Aorta (tissue), 5 donors: ENCODE measurements at regions not wholly inside any gene's neighbourhood (a gene's known extent, or its start where the extent isn't known, plus 50 kb on each side); places are given as distances from the start of the nearest gene placed in this dataset.
A peak's percentile ranks its signal among the peaks of the same experiment; 100 is the strongest.
"Not testable (repeated sequence)": the region's sequence is repeated elsewhere in the genome, so short reads cannot be mapped to it uniquely, and the experiment has no call there.

Experiments used
- ATAC-seq: fragments of 200-7000 bp; cut with Tn5 transposase; one replicate; pipeline ENCODE4 v1.9.1; 2022; ENCODE audit warnings: moderate library complexity; ENCODE audit not compliant: low FRiP score
- DNase-seq, 2 donors: peaks; one replicate each; pipeline ENCODE4 v3.0.0-alpha.2; 2020
- H3K27ac ChIP-seq, 2 donors: one replicate each; pipeline ENCODE4 v1.5.1; 2013; ENCODE audit warnings: low read length in 2 of 2, mild to moderate bottlenecking in 2 of 2, moderate library complexity in 2 of 2, control low read depth in 1 of 2, inconsistent platforms in 1 of 2, low read depth in 1 of 2
- H3K27me3 ChIP-seq, 2 donors: one replicate each; pipeline ENCODE4 v1.6.1; 2013; ENCODE audit warnings: control low read depth in 1 of 2, low read length in 1 of 2, mild to moderate bottlenecking in 1 of 2, moderate library complexity in 1 of 2; ENCODE audit not compliant: insufficient read depth in 2 of 2, control insufficient read depth in 1 of 2
- H3K36me3 ChIP-seq, 2 donors: one replicate each; pipeline ENCODE4 v1.6.1; 2013; ENCODE audit warnings: control low read depth in 1 of 2, low read length in 1 of 2, mild to moderate bottlenecking in 1 of 2; ENCODE audit not compliant: insufficient read depth in 2 of 2, control insufficient read depth in 1 of 2
- H3K4me1 ChIP-seq, 2 donors: one replicate each; pipeline ENCODE4 v1.6.1; 2013; ENCODE audit warnings: low read length in 2 of 2, control low read depth in 1 of 2, mild to moderate bottlenecking in 1 of 2, moderate library complexity in 1 of 2; ENCODE audit not compliant: insufficient read depth in 2 of 2, control insufficient read depth in 1 of 2
- H3K4me3 ChIP-seq, 2 donors: one replicate each; pipeline ENCODE4 v1.5.1; 2013; ENCODE audit warnings: low read length in 2 of 2, control low read depth in 1 of 2, mild to moderate bottlenecking in 1 of 2
- H3K9me3 ChIP-seq: one replicate; pipeline ENCODE4 v1.6.1; 2013; ENCODE audit warnings: mild to moderate bottlenecking, low read length; ENCODE audit not compliant: control insufficient read depth
- WGBS, 2 donors: extraction: QIAGEN DNeasy Blood & Tissue Kit; methylation state at CpG; one replicate each; pipeline ENCODE4 v1.1.7; 2013; 5-methylcytosine and 5-hydroxymethylcytosine counted together
- intact Hi-C, 2 donors: fragments of 100-400 bp; cut with DNase I; formaldehyde crosslinking; loops; one replicate each; pipeline versions ENCODE4 v1.14.2 to v1.15.0; 2022
- donor health status: healthy with polysubstance abuse.
- donor health status: Bipolar disorder and iron deficiency.
- donor health status: DM: no; HTN: no; CAD: no.
- donor health status: DM: no; HTN: no; CAD: no.
- donor health status: DM: yes; HTN: yes; CAD: no.

DNA sequence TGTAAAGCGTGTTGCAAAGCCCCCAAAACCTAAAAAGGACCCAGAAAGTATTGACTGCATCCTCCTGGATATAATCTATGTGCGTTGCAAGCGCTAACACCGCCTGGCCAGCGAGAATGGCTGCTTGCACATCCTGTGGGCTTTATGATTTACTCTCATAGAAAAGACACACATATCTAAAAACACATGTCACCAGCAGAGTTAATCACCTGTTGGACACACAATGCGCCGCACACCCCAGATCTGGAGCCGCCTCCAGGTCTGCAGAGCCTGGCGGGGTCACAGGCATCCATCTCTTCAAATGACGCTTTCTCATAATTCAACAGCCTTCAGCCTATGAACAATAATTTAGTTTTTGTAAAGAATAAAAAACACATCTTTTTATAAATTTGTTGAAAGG is 186.5 kb downstream of the RTP5 start:
- ATAC-seq, result no peak
- WGBS, 2 donors, result 73 to 80% methylated on average over 10 of the region's 10 CpGs
- Histone ChIP-seq H3K27ac (no peak overlapping the region), H3K27me3 (no peaks in the 10 kb centered on the region), H3K4me3 (no peak overlapping the region), H3K36me3 (no peaks in the 10 kb centered on the region), H3K9me3 (peaks cover 3% of the 10 kb centered on the region), H3K4me1 (no peaks in the 10 kb centered on the region)
- DNase-seq, result peak in 1 of 2 donors; percentile 21
- intact Hi-C loops, result no loop called here

DNA sequence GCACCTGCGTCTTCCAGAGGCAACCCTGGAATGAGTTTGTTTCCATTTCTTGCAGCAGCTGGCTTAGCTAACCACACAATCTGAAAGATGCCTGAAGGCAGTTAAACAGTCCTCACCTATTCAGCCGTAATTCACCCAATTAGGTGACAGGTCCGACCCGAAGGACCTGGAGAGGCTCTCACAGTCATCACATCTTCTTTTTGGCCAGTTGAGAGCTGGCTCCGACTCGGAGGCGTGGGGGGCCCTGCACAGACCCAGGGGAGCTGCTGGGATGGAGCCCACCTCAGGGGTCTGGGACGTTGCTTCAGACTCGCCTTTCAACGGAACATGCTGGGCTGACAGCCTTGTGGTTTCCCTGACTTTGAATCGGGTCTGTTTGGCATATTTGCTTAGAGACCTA is 187.3 kb downstream of the RTP5 start:
- H3K9me3 ChIP-seq, result peaks cover 3% of the 10 kb centered on the region
- intact Hi-C loops, result no loop called here
- DNase-seq (peak in 1 of 2 donors; percentile 11), ATAC-seq (no peak)
- no peaks in the 10 kb centered on the region for H3K36me3 ChIP-seq
- no peaks in the 10 kb centered on the region for H3K4me1 ChIP-seq
- H3K27ac ChIP-seq, result no peak overlapping the region
- H3K27me3 ChIP-seq, result no peaks in the 10 kb centered on the region
- WGBS, 2 donors, result 61 to 62% methylated on average over 11 of the region's 11 CpGs
- H3K4me3 ChIP-seq, result no peak overlapping the region

DNA sequence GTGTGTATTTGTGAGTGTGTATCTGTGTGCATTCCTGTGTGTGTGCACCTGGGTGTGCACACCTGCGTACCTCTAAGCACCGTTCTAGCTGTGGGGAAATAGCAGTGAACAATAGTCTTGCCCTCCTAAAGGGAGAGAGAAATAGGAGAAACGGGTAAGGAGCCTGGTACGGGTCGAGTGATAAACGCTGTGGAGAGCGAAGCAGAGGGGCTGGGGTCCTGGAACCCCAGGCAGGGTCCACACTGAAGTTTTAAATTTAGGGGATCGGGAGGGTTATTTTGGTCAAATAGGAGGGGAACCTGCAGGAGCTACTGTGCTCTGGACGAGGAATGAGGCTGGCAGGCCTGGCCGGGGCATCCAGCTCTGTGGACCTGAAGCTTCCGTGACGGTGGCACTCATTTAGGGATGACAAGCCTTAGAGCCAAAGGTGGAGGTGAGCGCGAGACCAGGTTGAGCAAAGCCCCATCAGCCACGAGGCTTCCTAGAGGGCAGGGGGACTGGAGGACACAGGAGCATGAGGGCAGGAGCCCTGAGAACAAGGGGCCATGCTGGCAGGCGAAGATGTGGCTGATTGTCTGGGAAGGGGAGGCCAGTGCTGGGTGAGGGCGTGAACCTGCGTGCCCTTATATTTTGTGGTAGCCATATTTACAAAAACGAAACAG is 188.0 kb downstream of the RTP5 start:
- no peak overlapping the region for H3K4me3 ChIP-seq
- H3K27ac ChIP-seq, result no peak overlapping the region
- no peaks in the 10 kb centered on the region for H3K36me3 ChIP-seq
- intact Hi-C loops, result no loop called here
- ATAC-seq (no peak), DNase-seq (no peak)
- no peaks in the 10 kb centered on the region for H3K27me3 ChIP-seq
- peaks cover 3% of the 10 kb centered on the region for H3K9me3 ChIP-seq
- H3K4me1 ChIP-seq, result no peaks in the 10 kb centered on the region
- WGBS, 2 donors, result 83 to 84% methylated on average over 19 of the region's 19 CpGs

DNA sequence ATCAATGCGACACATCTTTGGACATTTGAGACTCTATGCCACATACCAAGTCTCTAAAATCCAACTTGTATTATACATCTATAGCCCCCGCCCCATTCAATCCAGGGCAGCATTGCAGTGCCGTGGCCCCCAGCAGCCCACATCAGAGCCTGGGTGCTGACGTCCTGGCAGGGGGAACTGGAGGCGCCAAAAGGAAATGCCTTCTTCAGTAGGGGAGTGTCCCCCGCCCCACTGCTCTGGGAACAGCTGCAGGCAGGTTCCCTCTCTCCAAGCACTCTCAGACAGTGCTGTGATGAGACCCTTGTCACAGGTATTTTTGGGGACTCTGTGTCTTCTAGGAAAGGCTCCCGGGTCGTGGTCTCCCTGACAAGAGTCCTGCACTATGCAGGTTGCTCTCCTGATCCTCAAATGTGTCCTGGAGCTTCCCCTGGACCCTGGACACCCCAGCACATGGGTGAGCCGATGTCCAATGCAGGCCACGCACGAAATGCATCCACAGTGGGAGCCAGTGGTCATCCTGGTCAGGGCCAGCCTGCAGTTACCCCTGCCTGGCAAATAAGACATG is 188.7 kb downstream of the RTP5 start:
- no peaks in the 10 kb centered on the region for H3K36me3 ChIP-seq
- no peaks in the 10 kb centered on the region for H3K27me3 ChIP-seq
- no peak overlapping the region for H3K4me3 ChIP-seq
- intact Hi-C loops, result no loop called here
- 74 to 76% methylated on average over 11 of the region's 11 CpGs for WGBS, 2 donors
- H3K27ac ChIP-seq, result no peak overlapping the region
- peaks cover 3% of the 10 kb centered on the region for H3K9me3 ChIP-seq
- DNase-seq (no peak), ATAC-seq (no peak)
- no peaks in the 10 kb centered on the region for H3K4me1 ChIP-seq

DNA sequence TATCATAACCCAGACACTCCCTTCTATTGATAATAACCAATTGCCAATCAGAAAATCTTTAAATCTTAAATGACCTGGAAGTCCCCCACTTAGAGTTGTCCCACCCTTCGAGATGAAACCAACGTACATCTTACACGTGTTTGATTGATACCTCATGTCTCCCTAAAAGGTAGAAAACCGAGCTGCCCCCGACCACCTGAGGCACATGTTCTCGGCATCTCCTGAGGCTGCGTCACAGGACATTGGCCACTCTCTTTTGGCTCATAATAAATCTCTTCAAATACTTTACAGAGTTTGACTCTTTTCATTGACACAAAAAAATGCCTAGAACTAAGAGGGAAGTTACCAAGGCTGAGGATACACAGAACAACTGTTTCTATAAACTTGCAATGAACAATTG is 190.0 kb downstream of the RTP5 start:
- 85 to 91% methylated on average over 7 of the region's 7 CpGs for WGBS, 2 donors
- intact Hi-C loops, result no loop called here
- Histone ChIP-seq H3K36me3 (no peaks in the 10 kb centered on the region), H3K27ac (no peak overlapping the region), H3K27me3 (peaks cover 0 to 6% of the 10 kb centered on the region in 2 donors), H3K4me1 (no peaks in the 10 kb centered on the region), H3K9me3 (peaks cover 7% of the 10 kb centered on the region), H3K4me3 (no peak overlapping the region)
- ATAC-seq (no peak), DNase-seq (no peak)

DNA sequence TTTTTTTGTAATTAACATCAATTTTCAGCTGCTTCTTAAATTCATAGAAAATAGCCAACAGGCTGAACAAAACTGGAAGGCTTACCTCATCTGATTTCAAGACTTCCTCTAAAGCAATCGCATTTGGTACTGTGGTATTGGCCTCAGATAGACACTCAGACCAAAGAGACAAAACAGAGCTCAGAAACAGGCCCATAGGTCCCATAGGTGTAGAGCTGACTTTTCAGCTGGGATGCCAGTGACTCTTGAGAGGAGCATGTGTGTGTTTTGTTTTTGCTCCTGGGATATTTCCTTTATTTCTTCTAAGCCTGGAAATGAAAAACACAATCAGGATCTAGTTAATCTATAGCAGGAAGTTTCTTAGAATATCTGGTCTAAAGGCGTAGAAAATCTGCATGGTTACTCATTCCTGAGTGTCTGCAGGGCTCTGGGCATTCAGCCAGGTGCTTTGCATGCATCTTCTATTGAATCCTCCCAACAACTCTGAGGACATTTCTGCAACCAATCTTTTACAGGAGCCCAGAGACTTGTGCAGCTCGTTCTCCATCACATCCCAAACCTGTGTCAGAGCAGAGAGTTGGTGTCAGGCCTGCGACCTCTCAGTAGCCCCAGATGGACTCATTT is 190.8 kb downstream of the RTP5 start:
- no peak for ATAC-seq
- 63 to 65% methylated on average over 4 of the region's 4 CpGs for WGBS, 2 donors
- Histone ChIP-seq H3K9me3 (peaks cover 7% of the 10 kb centered on the region), H3K4me3 (no peak overlapping the region), H3K36me3 (no peaks in the 10 kb centered on the region), H3K27me3 (peaks cover 0 to 7% of the 10 kb centered on the region in 2 donors), H3K4me1 (no peaks in the 10 kb centered on the region), H3K27ac (no peak overlapping the region)
- no peak for DNase-seq
- intact Hi-C loops, result no loop called here

DNA sequence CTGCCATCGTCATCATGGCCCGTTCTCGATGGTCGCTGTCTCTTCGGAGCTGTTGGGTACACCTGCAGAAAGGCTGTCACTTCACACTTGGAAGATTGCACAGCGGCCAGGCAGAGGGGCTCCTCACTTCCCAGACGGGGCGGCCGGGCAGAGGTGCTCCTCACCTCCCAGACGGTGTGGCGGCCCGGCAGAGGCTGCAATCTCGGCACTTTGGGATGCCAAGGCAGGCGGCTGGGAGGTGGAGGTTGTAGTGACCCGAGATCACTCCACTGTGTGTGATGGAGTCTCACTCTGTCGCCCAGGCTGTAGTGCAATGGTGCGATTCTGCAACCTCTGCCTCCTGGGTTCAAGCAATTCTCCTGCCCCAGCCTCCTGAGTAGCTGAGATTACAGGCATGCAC is 192.4 kb downstream of the RTP5 start:
- H3K36me3 ChIP-seq, H3K9me3 ChIP-seq, H3K4me3 ChIP-seq, DNase-seq, H3K27me3 ChIP-seq, H3K27ac ChIP-seq, ATAC-seq, H3K4me1 ChIP-seq, intact Hi-C loops: not testable (repeated sequence)
- WGBS, 2 donors, result 94% methylated on average over 17 of the region's 17 CpGs

DNA sequence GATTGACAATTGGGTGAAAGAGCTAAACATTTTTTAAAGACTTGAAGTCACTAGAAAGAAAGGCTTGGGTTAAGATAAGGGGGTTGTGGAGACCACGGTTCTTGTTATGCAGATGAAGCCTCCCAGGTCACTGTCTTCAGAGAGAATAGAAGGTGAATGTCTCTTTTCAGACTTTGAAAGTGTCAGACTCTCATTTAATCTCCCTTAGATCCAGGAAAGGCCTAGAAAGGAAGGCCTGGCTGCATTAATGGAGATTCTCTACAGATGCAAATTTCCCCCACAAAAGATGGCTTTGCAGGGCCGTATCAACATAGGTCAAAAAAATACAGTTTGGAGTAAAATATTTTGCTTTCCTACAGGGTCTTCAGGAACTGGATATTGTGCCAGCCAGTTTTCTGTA is 193.9 kb downstream of the RTP5 start:
- intact Hi-C loops, result no loop called here
- Histone ChIP-seq H3K4me1 (no peaks in the 10 kb centered on the region), H3K27ac (no peak overlapping the region), H3K36me3 (no peaks in the 10 kb centered on the region), H3K4me3 (no peak overlapping the region), H3K27me3 (peaks cover 0 to 7% of the 10 kb centered on the region in 2 donors), H3K9me3 (peaks cover 7% of the 10 kb centered on the region)
- DNase-seq (no peak), ATAC-seq (no peak)
- WGBS, 2 donors, result 28 to 33% methylated on average over 2 of the region's 2 CpGs

DNA sequence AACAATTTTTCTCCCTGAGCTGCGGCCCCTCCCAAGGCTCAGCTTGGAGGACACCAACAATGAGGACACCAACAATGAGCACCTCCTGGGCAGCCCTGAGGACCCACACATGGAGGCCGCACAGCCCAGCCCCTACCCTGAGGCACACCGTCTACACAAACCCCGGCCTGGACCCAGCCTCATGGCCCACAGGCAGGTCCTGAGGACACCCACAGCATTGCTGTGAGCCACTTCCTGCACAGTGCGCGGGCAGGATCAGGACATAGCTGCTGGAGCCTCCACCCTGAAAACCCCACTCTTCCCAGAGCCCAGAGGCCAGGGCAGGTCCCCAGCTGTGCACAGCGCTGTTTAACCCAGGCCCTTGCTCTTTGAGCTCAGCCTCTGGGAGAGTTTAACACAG is 194.3 kb downstream of the RTP5 start:
- ATAC-seq, result no peak
- Histone ChIP-seq H3K27ac (no peak overlapping the region), H3K4me1 (no peaks in the 10 kb centered on the region), H3K4me3 (no peak overlapping the region), H3K36me3 (no peaks in the 10 kb centered on the region), H3K9me3 (peaks cover 7% of the 10 kb centered on the region), H3K27me3 (peaks cover 0 to 7% of the 10 kb centered on the region in 2 donors)
- 74 to 78% methylated on average over 7 of the region's 7 CpGs for WGBS, 2 donors
- intact Hi-C loops, result no loop called here
- DNase-seq, result no peak
